Hepatocyte (in vitro differentiated cells): ENCODE measurements at regions not wholly inside any gene's neighbourhood (a gene's known extent, or its start where the extent isn't known, plus 50 kb on each side); places are given as distances from the start of the nearest gene placed in this dataset.

Experiments
- EZH2phosphoT487 ChIP-seq: fragments of 200-600 bp; sonication (generic); IDR thresholded peaks from one replicate; pipeline ENCODE4 v1.6.1; 2018; ENCODE audit warnings: antibody characterized with exemption, mild to moderate bottlenecking, low read depth, moderate library complexity; ENCODE audit not compliant: unreplicated experiment, severe bottlenecking
- TF ChIP-seq, protein P1 (sequence below): fragments of 200-600 bp; sonication (generic); IDR thresholded peaks from 2 replicates; pipeline ENCODE4 v1.5.1; 2016; ENCODE audit warnings: antibody characterized with exemption, mild to moderate bottlenecking; ENCODE audit not compliant: poor library complexity

DNA sequence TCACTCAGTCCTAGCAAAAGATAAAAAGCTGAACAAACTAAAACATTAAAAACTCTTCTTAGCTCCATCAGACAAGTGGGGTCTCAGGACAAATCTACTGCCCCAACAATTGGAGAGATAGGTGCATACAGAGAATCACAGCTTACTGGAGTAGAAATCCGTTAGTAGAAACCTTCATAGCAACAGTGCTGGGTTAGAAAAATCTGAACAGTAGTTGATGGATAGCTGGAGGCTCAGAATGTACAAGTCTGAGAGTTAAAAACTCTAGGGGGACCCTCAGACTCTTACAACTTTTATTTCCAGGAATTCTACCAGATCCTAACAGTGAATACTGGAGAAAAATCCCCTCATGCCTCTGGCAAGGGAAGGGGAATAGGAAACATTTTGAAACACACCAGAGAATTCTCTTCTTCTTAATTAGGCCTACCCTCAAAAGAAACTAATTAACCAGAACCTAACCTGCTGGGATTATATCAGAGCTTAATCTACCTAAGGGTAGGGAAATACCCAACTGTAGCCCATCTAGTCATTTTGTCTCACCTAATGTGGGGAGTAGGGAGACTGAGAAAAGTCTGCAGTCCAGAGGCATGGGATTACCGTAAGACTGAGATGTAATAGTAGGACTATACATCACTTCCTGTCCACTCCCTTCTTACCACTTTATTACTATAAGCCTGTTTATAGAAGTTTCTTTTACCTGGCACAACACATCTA is 165.0 kb upstream of the CTSO start:
- TF ChIP-seq, protein P1, sequence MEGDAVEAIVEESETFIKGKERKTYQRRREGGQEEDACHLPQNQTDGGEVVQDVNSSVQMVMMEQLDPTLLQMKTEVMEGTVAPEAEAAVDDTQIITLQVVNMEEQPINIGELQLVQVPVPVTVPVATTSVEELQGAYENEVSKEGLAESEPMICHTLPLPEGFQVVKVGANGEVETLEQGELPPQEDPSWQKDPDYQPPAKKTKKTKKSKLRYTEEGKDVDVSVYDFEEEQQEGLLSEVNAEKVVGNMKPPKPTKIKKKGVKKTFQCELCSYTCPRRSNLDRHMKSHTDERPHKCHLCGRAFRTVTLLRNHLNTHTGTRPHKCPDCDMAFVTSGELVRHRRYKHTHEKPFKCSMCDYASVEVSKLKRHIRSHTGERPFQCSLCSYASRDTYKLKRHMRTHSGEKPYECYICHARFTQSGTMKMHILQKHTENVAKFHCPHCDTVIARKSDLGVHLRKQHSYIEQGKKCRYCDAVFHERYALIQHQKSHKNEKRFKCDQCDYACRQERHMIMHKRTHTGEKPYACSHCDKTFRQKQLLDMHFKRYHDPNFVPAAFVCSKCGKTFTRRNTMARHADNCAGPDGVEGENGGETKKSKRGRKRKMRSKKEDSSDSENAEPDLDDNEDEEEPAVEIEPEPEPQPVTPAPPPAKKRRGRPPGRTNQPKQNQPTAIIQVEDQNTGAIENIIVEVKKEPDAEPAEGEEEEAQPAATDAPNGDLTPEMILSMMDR: no peak
- no peak for TF ChIP-seq EZH2phosphoT487
